Activated CD8-positive, alpha-beta T cell treated with anti-CD3 and anti-CD28 coated beads for 36 hours (primary cell): ENCODE measurements at regions not wholly inside any gene's neighbourhood (a gene's known extent, or its start where the extent isn't known, plus 50 kb on each side); places are given as distances from the start of the nearest gene placed in this dataset.
A peak's percentile ranks its signal among the peaks of the same experiment; 100 is the strongest.
"Not testable (repeated sequence)": the region's sequence is repeated elsewhere in the genome, so short reads cannot be mapped to it uniquely, and the experiment has no call there.

Experiments
- ATAC-seq: fragments of 200-7000 bp; cut with Tn5 transposase; one replicate; pipeline ENCODE4 v1.10.0; 2021; ENCODE audit warnings: mild to moderate bottlenecking, moderate library complexity
- CTCF ChIA-PET: fragments of 350-600 bp; sonication (Branson Sonifier 250); formaldehyde crosslinking; loops from one replicate; lab custom pipeline; 2021; ENCODE audit warnings: antibody characterized with exemption; lab: Charles Lee
- POLR2A ChIA-PET: fragments of 350-600 bp; sonication (Branson Sonifier 250); formaldehyde crosslinking; loops from one replicate; lab custom pipeline; 2021; ENCODE audit warnings: antibody characterized with exemption; lab: Charles Lee
- DNase-seq: peaks from one replicate; pipeline ENCODE4 v3.0.0-alpha.2; 2020
- H3K27ac Mint-ChIP-seq: one replicate; pipeline ENCODE4 v1.8.0; 2021; ENCODE audit warnings: mild to moderate bottlenecking, mixed read lengths
- H3K27me3 Mint-ChIP-seq: one replicate; pipeline ENCODE4 v1.8.0; 2021; ENCODE audit warnings: mixed read lengths
- H3K36me3 Mint-ChIP-seq: one replicate; pipeline ENCODE4 v1.8.0; 2021; ENCODE audit warnings: low read depth, mixed read lengths
- H3K4me1 Mint-ChIP-seq: one replicate; pipeline ENCODE4 v1.8.0; 2021; ENCODE audit warnings: low read depth, mixed read lengths
- H3K4me3 Mint-ChIP-seq: one replicate; pipeline ENCODE4 v1.8.0; 2021; ENCODE audit warnings: mild to moderate bottlenecking, moderate library complexity, mixed read lengths
- H3K9me3 Mint-ChIP-seq: one replicate; pipeline ENCODE4 v1.8.0; 2021; ENCODE audit warnings: mixed read lengths
- intact Hi-C: fragments of 100-400 bp; cut with micrococcal nuclease; formaldehyde crosslinking; loops from one replicate; pipeline ENCODE4 v1.10.0; 2022

- POLR2A ChIA-PET, H3K4me1 Mint-ChIP-seq, DNase-seq, ATAC-seq, H3K27me3 Mint-ChIP-seq, intact Hi-C loops, H3K4me3 Mint-ChIP-seq, H3K27ac Mint-ChIP-seq, CTCF ChIA-PET: not testable (repeated sequence)
- H3K36me3 Mint-ChIP-seq: peaks cover 22% of the 10 kb centered on the region
- peaks cover 28% of the 10 kb centered on the region for H3K9me3 Mint-ChIP-seq
Observed at GRCh38 chr4:49138818-49139217, 152.7 kb downstream of the CWH43 start.

- H3K9me3 Mint-ChIP-seq: peaks cover 33% of the 10 kb centered on the region
- CTCF ChIA-PET, intact Hi-C loops, POLR2A ChIA-PET, H3K27me3 Mint-ChIP-seq, H3K4me3 Mint-ChIP-seq, H3K27ac Mint-ChIP-seq, H3K4me1 Mint-ChIP-seq, DNase-seq: not testable (repeated sequence)
- H3K36me3 Mint-ChIP-seq: peaks cover 27% of the 10 kb centered on the region
- ATAC-seq: peak; percentile 34
Observed at GRCh38 chr4:49139513-49139912, 153.4 kb downstream of the CWH43 start.

- intact Hi-C loops: not testable (repeated sequence)
- H3K36me3 Mint-ChIP-seq: peaks cover 32% of the 10 kb centered on the region
Observed at GRCh38 chr4:49140351-49140750, 154.3 kb downstream of the CWH43 start.

GRCh38 chr4:49141955-49142354 is 155.9 kb downstream of the CWH43 start:
- peaks cover 43% of the 10 kb centered on the region for H3K9me3 Mint-ChIP-seq
- peaks cover 36% of the 10 kb centered on the region for H3K36me3 Mint-ChIP-seq
- CTCF ChIA-PET, H3K27ac Mint-ChIP-seq, DNase-seq, POLR2A ChIA-PET, ATAC-seq, H3K4me1 Mint-ChIP-seq, H3K4me3 Mint-ChIP-seq, intact Hi-C loops, H3K27me3 Mint-ChIP-seq: not testable (repeated sequence)

More at GRCh38 chr4:49140351-49140750, 154.3 kb downstream of the CWH43 start:
- ATAC-seq, H3K4me3 Mint-ChIP-seq, H3K27ac Mint-ChIP-seq, H3K27me3 Mint-ChIP-seq, H3K4me1 Mint-ChIP-seq, POLR2A ChIA-PET, CTCF ChIA-PET: not testable (repeated sequence)
- peak; percentile 2 for DNase-seq
- H3K9me3 Mint-ChIP-seq: peaks cover 36% of the 10 kb centered on the region

GRCh38 chr4:49147143-49147542 is 161.1 kb downstream of the CWH43 start:
- CTCF ChIA-PET, DNase-seq, POLR2A ChIA-PET, H3K4me3 Mint-ChIP-seq, intact Hi-C loops, H3K27me3 Mint-ChIP-seq, H3K4me1 Mint-ChIP-seq, H3K27ac Mint-ChIP-seq: not testable (repeated sequence)
- Mint-ChIP-seq H3K36me3 (peaks cover 55% of the 10 kb centered on the region), H3K9me3 (peaks cover 67% of the 10 kb centered on the region)
- peak; percentile 38 for ATAC-seq

- intact Hi-C loops, POLR2A ChIA-PET, H3K4me1 Mint-ChIP-seq, H3K27ac Mint-ChIP-seq, DNase-seq, H3K27me3 Mint-ChIP-seq, H3K4me3 Mint-ChIP-seq, CTCF ChIA-PET, ATAC-seq: not testable (repeated sequence)
- Mint-ChIP-seq H3K9me3 (peaks cover 67% of the 10 kb centered on the region), H3K36me3 (peaks cover 55% of the 10 kb centered on the region)
Observed at GRCh38 chr4:49147596-49147995, 161.5 kb downstream of the CWH43 start.

GRCh38 chr4:49149006-49149975 is 163.2 kb downstream of the CWH43 start:
- intact Hi-C loops: not testable (repeated sequence)
- peaks cover 60% of the 10 kb centered on the region for H3K36me3 Mint-ChIP-seq

GRCh38 chr4:49150351-49151083 is 164.4 kb downstream of the CWH43 start:
- H3K27me3 Mint-ChIP-seq, CTCF ChIA-PET, H3K27ac Mint-ChIP-seq, H3K4me1 Mint-ChIP-seq, DNase-seq, intact Hi-C loops, POLR2A ChIA-PET, ATAC-seq, H3K4me3 Mint-ChIP-seq: not testable (repeated sequence)
- peaks cover 64% of the 10 kb centered on the region for H3K36me3 Mint-ChIP-seq
- H3K9me3 Mint-ChIP-seq: peaks cover 73% of the 10 kb centered on the region

More at GRCh38 chr4:49149006-49149975, 163.2 kb downstream of the CWH43 start:
- H3K9me3 Mint-ChIP-seq: peaks cover 69% of the 10 kb centered on the region
- DNase-seq, POLR2A ChIA-PET, H3K4me1 Mint-ChIP-seq, CTCF ChIA-PET, H3K27me3 Mint-ChIP-seq, H3K27ac Mint-ChIP-seq, H3K4me3 Mint-ChIP-seq: not testable (repeated sequence)
- ATAC-seq: peak; percentile 75

GRCh38 chr4:49153011-49153410 is 166.9 kb downstream of the CWH43 start:
- H3K27me3 Mint-ChIP-seq, DNase-seq, intact Hi-C loops, POLR2A ChIA-PET, H3K27ac Mint-ChIP-seq, H3K4me3 Mint-ChIP-seq, ATAC-seq, H3K4me1 Mint-ChIP-seq, CTCF ChIA-PET: not testable (repeated sequence)
- Mint-ChIP-seq H3K36me3 (peaks cover 61% of the 10 kb centered on the region), H3K9me3 (peaks cover 73% of the 10 kb centered on the region)

GRCh38 chr4:49154308-49155103 is 168.4 kb downstream of the CWH43 start:
- H3K27me3 Mint-ChIP-seq, H3K4me3 Mint-ChIP-seq, CTCF ChIA-PET, H3K27ac Mint-ChIP-seq, DNase-seq, POLR2A ChIA-PET, intact Hi-C loops, H3K4me1 Mint-ChIP-seq: not testable (repeated sequence)
- ATAC-seq: peak; percentile 47
- H3K9me3 Mint-ChIP-seq: peaks cover 64% of the 10 kb centered on the region
- peaks cover 53% of the 10 kb centered on the region for H3K36me3 Mint-ChIP-seq

- ATAC-seq, H3K4me3 Mint-ChIP-seq, H3K27ac Mint-ChIP-seq, intact Hi-C loops, POLR2A ChIA-PET, H3K27me3 Mint-ChIP-seq, H3K4me1 Mint-ChIP-seq, DNase-seq, CTCF ChIA-PET: not testable (repeated sequence)
- Mint-ChIP-seq H3K36me3 (peaks cover 45% of the 10 kb centered on the region), H3K9me3 (peaks cover 56% of the 10 kb centered on the region)
Observed at GRCh38 chr4:49155270-49155669, 169.2 kb downstream of the CWH43 start.
